HG03442 (cell line): ENCODE measurements at regions not wholly inside any gene's neighbourhood (a gene's known extent, or its start where the extent isn't known, plus 50 kb on each side); places are given as distances from the start of the nearest gene placed in this dataset.
A peak's percentile ranks its signal among the peaks of the same experiment; 100 is the strongest.
"Not testable (repeated sequence)": the region's sequence is repeated elsewhere in the genome, so short reads cannot be mapped to it uniquely, and the experiment has no call there.

Source experiments
- ATAC-seq: cut with Tn5 transposase; IDR thresholded peaks from one replicate; pipeline ENCODE4 v1.9.1; 2021; ENCODE audit warnings: mild to moderate bottlenecking, moderate library complexity; ENCODE audit not compliant: unreplicated experiment

DNA sequence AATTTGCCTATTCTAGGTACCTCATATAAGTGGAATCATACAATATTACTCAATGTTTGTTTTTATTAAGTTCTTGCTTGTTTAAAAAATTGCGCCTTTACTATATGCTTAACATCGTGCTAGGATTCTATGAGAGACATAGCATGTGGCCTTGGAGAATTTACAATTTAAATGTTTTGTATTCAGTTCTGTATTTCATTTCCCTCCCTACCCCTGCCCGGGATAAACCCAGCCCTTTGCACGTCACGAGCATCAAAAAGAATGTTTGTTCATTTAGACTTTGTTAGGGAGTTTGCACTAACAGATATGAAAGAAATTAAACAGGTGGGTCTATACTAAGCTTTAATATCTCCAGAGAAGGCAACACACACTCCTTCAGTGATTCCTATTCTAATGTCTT is 75.7 kb downstream of the C18orf54 start:
- no peak for ATAC-seq

DNA sequence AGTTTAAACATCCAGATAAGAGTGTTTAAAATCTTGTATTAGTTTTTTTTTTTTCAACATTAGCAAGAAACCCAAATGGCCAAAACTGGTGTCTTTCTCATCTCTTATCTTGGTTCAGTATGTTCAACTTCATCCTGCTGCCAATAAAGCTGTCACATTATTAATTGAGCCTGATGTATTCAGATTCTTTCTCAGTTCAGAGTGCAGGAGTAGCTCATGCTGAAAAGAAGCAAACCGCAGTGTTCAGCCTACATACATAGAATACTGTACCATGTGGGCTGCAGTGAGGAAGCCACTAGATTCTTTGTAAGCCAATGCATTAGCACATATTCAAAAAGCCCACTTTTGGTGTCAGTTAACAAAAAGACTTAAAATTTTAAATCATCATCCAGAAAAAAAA is 76.2 kb downstream of the C18orf54 start:
- no peak for ATAC-seq

DNA sequence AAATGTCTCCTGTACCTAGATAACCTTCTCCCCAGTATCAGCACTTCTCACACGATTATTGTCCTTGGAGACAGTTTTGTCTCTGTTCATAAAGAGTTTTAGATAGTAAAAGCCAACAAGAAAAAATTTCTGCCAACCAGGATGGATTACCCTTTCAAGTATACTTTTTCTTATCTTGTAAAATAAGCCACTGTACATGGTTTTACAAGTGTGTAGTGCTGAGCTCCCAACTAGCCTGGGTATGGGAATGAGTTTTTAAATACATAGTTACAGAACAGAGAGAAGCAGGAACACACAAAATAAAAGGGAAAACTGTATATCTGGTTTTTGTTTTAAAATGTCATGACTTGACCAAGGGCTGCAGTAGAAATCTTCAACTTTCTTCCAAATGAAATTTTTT is 76.7 kb downstream of the C18orf54 start:
- ATAC-seq: no peak

DNA sequence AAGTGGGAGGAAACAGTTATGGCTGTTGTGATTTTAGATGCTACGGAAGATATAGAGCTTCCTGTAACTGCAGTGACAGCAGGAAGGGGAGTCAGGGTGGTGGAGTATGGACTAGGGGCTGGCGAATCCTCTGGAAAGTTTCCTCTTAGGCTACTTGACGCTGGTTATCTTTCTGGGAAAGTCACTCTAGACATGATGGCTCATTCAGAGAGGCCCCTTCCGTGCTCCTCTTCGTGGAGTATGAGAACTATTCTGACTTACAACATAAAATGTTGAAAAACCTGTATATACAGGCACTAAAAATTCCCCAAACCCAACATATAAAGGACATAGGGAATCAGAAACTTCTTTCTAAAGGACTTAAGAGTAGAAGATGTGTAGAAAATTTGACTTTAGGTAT is 78.8 kb downstream of the C18orf54 start:
- ATAC-seq: no peak

DNA sequence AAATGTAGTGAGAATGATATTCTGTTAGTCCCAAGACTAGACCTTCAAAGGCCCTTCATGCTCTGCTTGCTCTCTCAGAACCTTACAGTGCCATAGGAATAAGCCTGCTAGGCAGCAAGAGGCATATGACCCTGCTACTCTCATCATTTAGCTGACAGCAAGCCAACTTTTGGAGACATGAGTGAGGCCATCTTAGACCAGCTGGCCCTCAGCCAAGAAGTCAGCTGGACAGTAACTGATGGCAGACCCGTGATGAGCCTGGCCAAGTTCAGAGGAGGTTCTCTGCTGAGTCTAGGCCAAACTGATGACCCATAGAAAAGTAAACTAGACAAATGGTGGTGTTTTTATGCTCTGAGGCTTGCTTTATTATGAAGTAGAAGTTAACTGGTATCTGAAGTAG is 82.6 kb downstream of the C18orf54 start:
- no peak for ATAC-seq

DNA sequence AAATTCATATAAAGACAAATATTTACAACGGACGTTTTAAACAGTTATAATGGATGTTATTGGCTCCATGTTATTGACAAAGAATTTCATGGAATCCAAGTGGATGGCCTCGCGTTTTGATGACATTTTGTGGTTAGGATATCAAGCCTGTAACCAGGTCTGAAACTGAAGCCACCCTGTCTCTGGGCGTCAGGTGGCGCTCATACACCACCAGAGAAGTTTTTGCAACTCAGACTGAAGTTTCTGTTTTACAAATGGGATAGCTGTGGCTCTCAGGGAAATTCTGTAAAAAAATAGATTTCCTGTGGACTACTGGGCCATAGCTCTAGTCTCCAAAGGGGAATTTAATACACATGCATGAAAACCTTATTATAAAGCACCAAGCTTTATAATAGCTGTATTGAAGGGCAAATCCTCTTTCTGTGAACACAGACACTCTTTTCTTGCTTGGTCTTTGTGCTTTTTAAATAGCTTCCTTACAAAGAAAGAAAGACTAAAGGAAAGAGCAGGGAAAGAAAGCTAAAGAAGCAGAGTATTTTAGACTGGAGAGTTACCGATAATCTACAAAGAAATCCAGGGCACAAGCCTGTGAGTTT is 86.7 kb downstream of the C18orf54 start:
- peak; percentile 82 for ATAC-seq

DNA sequence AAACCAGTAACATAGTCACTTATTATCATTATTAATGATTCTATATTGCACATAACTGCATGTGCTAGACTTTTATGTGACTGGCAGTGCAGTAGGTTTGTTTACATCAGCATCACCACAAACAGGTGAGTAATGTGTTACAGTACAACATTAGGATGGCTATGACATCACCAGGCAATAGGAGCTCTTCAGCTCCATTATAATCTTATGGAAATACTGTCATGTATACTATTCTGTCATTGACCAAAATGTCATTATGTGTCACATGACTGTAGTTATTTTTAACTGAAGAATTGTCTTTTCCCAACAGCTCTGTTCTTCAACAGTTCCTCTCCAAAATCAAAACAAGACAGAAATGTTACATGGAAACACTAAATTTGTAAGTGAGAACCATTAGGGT is 96.3 kb downstream of the C18orf54 start:
- ATAC-seq: no peak

DNA sequence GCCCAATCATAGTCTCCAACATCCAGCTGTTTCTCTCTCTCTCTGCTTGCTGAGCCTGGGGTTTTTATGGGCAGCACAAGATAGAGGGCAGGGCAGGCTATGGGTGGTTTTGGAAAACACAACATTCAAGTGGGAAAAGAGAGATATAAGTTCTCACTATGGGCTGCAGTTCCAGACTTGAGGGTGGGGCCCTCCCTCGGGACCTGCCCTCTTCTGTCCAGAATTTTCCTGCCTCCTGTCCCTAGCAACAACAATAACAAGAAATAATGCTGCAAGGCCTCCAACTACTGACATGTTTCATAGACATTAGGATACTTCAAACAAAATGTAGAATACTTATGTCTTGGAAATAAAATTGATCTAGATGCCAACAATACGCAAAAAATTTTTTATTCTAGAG is 107.8 kb downstream of the C18orf54 start:
- ATAC-seq: no peak

DNA sequence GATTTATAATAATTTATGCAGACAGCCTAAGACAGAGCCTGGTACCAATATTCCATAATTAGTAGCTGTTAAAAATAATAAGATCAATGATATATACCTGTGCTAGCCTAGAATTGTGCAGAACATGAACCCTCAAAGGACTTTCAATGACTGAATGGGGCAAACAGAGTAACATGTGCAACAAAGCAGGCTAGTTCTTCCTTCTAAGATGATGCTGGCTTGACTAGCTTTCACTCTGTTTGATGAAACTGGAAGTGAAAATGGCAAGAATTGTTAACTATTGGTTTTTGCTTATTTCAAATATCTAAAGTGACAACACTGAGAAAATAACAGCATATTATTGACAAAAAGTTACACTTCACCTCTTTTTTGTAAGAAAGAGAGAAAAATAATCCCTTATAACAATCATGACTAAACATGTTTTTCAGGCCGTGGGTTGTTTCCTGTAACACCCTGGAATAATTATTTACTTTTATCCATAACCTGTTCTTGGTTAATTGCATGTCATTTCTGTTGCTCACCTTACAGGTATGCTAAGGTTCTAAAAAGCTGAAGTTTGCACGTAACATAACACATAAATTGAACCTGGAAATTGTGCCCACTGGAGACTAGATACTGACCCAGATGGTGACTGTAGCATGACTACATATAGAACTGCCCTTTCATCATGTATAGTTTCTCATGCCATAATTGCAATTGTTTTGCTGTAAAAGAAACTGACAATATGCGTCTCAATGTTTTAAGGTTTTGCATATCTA is 108.7 kb downstream of the C18orf54 start:
- ATAC-seq: no peak

DNA sequence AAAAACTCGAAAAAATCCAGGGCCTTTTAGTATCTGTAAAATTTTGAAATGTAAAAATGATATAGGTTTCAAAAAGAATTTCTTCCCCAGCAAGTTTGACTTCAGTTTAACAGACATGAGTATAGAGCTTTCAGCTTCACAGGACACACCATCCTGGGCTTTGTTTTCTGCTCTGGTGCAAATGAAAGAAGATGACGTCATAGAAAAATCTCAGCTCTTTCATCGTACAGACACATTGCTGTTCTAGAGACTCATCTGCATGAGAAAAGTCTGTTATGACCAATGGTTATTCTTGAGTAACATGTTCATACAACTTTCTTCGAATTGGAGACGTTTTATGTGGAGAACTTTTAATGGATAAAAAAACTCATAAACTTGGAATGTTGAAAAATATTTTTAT is 111.7 kb upstream of the DYNAP start:
- no peak for ATAC-seq

DNA sequence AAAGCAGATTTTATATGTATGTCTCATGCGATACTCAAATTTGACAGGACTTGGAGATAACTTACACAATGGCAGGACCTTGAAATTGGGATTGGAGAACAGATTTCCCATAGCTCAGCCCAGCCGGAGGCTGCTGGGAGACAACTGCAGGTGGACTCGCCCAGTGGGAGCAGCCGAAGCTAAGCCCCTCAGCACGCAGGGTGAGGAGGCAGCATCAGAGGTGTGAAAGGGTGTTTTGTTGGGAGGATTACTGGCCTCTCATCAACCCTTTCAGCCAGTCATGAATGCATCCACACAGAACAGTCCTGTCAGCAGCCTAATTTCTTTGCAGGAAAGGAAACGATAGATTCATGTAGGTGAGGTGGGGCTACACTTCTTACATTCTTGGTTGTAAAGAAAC is 110.4 kb upstream of the DYNAP start:
- no peak for ATAC-seq

DNA sequence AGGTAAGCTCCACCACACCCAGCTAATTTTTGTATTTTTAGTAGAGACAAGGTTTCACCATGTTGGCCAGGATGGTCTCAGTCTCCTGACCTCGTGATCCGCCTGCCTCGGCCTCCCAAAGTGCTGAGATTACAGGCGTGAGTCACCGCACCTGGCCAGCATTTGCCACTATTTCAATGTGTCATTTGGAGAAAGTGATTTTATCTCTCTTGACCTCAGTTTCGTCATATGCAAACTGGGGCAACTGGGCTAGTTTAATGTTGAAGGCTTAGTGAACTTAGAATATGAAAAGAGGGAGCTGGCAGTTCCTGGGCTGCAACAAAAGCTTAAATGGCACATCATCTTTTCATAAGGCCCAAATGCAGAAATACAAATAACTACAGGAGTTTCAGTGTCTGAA is 88.6 kb upstream of the DYNAP start:
- not testable (repeated sequence) for ATAC-seq

DNA sequence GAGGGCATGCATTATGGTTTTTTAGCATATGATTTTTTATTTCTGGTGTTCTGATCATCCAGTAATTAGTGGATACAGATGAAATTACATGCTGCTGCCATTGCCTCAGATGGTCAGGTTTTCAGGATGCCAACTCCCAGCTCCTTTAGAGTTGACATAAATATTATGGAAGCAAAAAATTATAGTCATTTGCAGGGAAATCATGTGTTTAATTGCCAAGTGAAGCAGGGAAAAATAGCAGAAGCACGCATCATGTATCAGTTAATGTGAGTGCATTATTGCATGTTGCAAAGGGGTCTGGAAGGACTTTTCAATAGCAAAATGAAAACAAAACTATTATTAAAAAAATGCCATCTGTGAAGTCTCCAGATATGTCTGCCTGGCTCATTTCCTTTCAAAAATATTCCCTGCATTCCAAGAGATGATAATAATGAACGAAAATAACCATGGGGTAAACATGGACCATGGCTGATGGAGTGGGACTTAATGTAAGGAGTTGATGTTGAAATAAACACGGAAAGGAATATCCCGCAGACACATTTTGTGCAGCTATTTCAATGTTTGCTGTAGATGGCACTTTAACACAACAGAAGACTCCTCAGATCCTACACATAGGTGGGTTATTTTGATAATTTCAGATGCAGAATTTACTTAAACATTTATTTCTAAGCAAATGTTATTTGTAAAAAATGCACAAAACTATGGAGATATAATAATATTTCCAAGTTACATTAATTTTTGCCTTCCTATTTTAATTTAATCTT is 87.7 kb upstream of the DYNAP start:
- ATAC-seq: no peak

DNA sequence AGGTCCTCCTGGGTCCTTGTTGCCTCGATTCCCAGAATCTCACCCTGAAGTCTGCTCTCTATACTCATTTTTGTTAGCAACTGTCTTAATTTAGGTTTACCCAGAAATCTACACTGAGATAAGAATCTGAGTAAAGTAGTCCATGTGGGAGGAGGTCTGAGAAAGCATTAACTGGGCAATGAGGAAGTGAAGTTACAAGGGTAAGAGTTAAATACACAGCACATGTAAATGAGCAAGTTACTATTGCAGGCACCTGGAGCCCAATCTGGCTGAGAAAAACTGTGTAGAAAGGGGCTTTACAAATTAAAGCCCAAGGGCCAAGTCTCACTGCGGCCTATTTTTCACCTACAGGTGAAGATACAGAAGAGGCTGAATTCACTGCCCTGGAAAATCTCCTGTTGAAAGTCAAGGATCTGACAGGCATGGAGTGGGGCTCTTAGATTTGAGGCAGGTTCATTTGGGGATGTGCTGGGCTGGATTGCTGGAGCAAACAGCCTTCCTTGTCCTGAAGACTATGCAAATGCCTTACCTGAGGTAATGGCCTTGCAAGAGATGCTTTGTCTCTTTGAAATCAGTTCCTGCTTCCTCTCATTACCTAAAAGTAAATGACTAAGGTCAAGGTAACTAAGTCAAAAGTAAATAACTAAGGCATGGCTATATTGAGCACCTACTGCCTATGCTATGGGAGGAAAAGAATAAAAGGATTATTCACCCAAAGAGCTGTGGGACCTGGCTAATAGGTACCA is 84.4 kb upstream of the DYNAP start:
- ATAC-seq: no peak

DNA sequence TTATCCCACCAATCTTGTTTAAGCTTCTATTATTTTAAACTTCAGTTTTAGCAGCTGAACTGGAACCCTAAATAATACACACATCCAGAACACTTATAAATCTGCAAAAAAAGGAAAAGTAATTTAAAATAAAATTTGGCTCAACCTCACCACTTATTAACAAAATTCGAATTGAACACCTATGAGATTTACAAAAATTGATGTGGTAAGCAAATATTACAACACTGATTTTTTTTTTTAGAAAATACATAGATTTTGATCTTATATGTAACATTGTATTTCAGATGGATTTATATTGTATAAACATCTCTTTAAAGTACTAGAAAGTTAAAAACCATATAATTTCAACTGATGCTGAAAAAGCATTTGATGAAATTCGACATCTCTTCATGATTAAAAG is 81.3 kb upstream of the DYNAP start:
- no peak for ATAC-seq

DNA sequence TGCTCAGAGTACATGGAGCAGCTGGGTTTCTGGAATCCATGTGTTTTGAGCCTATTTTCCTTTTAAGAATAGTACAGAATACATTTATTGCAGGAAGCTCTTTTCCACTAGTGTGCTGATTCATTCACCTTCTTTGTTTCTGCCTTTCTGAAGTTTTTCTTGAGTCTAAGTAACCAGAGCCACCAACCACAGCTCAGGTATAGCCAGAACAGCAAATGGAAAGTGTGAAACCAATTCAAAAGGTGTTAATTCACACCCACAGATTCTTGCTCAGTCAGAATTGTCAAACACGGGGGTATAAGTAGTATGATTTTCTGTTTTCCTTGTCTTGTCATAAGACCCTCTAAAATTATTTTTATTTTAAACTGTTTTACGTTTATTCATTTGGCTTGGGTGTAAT is 75.9 kb upstream of the DYNAP start:
- no peak for ATAC-seq

DNA sequence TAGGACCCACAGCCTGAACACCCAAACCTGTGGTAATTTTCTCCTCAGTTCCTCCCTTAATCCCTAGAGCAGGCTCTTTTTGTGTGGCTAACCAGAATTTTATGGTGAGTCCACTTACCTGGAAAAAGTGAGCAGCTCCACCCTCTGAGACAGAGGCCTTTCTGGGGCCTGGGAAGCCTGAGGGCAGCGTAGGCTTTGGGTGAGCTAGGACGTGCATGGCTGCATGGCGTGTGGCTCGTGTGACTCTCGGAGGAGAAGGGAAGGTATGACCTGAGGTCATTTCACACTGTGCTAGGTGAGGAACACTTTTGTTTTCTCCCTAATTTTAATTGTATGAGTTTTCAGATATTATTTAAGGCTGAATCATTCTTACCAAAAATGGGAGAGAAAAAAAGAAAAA is 73.5 kb upstream of the DYNAP start:
- no peak for ATAC-seq

DNA sequence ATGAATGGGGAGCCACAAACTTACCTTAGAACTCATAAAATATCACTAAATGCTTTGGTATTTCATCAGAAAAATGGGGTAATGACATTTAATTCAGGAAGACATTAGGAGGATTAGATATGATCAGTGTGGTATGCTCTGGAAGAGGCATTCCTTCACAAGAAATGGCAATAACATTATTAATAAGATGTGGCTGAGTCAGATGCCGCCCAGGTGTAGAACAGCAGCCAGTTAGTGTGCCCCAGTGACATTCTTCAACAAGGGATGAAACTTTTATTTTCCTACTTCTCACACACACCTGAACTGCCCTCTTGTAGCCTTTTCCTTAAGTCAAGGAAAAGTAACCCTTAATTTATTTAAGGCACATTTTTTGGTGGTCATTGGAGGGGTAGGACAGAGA is 69.2 kb upstream of the DYNAP start:
- no peak for ATAC-seq

DNA sequence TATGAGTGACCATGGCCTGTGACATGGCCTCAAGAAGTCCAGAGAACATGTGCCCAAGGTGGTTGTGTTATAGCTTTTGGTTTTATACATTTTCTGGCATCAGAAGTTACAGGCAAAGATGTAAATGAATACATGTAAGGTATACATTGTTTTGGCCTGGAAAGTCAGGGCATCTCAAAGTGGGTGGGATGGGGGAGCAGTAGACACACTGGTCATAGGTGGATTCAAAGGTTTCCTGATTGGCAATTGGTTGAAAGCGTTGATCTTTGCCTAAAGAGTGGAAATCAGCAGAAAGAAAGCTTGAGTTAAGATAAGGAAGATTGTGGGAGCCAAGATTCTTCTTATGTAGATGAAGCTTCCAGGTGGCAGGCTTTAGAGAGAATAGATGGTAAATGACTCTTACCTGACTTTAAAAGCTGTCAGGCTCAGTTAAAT is 62.1 kb upstream of the DYNAP start:
- ATAC-seq: no peak

DNA sequence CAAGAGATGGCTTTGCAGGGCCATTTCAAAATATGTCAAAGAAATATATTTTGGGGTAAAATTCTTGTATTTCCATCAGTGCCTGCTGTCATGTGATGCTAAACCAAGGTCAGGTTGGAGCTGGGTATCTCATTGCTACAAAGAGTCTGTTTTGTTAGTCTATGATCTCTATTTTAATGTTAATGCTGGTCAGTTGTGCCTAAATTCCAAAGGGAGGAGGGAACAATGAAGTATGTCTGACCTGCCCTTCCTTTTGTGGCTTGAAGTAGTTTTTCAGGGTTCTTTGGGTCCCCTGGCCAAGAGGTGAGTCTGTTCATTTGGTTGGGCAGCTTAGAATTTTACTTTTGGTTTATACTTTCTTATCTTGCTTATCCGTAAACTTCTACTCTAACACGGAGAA is 61.6 kb upstream of the DYNAP start:
- no peak for ATAC-seq

DNA sequence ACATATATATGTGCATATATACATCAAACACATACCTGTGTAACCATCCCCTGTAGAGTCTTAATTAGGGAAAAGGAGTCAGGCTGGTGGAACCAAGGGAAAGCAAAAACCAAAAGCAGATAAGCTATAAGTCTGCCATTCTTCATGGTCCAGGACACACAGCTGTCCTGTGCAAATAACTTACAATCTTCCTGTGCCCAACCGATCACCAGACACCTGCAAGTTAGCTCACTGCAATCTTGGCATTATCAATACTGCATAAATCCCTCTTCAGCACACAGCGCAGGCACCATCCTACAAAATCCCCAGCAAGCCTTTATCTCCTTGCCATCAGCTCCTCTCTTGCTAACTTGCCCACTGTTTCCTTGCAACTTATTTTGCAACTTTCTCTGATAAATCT is 60.8 kb upstream of the DYNAP start:
- no peak for ATAC-seq
